ENCODE measurements at regions not wholly inside any gene's neighbourhood (a gene's known extent, or its start where the extent isn't known, plus 50 kb on each side); places are given as distances from the start of the nearest gene placed in this dataset.
A peak's percentile ranks its signal among the peaks of the same experiment; 100 is the strongest.

DNA sequence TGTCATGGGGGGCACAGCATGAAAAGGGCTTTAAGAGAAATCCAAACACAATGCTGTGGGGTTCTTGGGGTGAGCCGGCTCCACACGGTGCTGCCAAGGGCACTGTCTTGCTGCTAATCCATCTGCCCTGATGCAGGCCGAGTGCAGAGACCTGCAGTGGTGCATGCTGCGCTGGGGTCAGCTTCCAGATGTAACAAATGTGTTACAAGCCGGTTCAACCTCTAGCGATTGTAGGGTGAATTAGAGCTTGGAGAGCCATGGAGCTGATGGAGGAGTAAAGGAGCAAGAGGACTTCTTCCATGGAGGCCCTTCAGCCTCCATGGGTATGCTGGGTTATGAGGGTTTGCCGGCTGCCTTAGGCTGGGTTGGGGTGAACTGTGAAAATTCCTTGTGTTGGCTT lies 402.3 kb downstream of the TYW1 start:
- intact Hi-C loops (cut with DNase I) = no loop called here
- Histone ChIP-seq H3K36me3 (no peaks in the 10 kb centered on the region), H3K9me3 (peaks cover 0 to 4% (median 2%) of the 10 kb centered on the region in 4 donors), H3K27ac (no peak overlapping the region), H3K4me3 (no peak overlapping the region), H3K27me3 (no peaks in the 10 kb centered on the region), H3K4me1 (peaks cover 0 to 8% (median 3%) of the 10 kb centered on the region in 4 donors)
- DNase-seq = no peak
- 80 to 82% methylated on average over 7 of the region's 7 CpGs for WGBS, 2 donors
- no peak for TF ChIP-seq EP300 (IDR thresholded peaks at IDR 0.05)
- no peak for TF ChIP-seq POLR2AphosphoS5 (IDR thresholded peaks at IDR 0.05)
- TF ChIP-seq, protein P1, sequence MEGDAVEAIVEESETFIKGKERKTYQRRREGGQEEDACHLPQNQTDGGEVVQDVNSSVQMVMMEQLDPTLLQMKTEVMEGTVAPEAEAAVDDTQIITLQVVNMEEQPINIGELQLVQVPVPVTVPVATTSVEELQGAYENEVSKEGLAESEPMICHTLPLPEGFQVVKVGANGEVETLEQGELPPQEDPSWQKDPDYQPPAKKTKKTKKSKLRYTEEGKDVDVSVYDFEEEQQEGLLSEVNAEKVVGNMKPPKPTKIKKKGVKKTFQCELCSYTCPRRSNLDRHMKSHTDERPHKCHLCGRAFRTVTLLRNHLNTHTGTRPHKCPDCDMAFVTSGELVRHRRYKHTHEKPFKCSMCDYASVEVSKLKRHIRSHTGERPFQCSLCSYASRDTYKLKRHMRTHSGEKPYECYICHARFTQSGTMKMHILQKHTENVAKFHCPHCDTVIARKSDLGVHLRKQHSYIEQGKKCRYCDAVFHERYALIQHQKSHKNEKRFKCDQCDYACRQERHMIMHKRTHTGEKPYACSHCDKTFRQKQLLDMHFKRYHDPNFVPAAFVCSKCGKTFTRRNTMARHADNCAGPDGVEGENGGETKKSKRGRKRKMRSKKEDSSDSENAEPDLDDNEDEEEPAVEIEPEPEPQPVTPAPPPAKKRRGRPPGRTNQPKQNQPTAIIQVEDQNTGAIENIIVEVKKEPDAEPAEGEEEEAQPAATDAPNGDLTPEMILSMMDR (IDR thresholded peaks at IDR 0.05) = no peak
- no peak for TF ChIP-seq POLR2A (IDR thresholded peaks at IDR 0.05)

DNA sequence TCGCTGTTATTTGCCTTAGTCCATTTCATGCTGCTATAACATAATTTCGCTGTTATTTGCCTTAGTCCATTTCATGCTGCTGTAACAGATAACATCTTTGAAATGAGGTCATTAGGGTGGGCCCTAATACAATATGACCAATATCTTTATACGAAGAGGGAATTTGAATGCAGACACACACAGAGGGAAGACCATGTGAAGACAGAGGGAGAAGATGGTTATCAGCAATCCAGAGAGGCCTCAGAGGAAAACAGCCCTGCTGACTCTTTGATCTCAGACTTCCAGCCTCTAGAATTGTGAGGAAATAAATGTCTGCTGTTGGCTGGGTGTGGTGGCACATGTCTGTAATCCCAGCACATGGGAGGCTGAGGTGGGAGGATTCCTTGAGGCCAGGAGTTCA lies 404.9 kb downstream of the TYW1 start:
- H3K4me1 ChIP-seq = peaks cover 0 to 32% (median 25%) of the 10 kb centered on the region in 4 donors
- no peak for TF ChIP-seq POLR2AphosphoS5 (IDR thresholded peaks at IDR 0.05)
- TF ChIP-seq, protein P1 (IDR thresholded peaks at IDR 0.05) = no peak
- TF ChIP-seq POLR2A (IDR thresholded peaks at IDR 0.05) = no peak
- TF ChIP-seq EP300 (IDR thresholded peaks at IDR 0.05) = no peak
- H3K36me3 ChIP-seq = no peaks in the 10 kb centered on the region
- intact Hi-C loops (cut with DNase I) = no loop called here
- no peak overlapping the region for H3K4me3 ChIP-seq
- no peak overlapping the region for H3K27ac ChIP-seq
- peaks cover 0 to 4% (median 2%) of the 10 kb centered on the region in 4 donors for H3K9me3 ChIP-seq
- DNase-seq = no peak
- no peaks in the 10 kb centered on the region for H3K27me3 ChIP-seq
- WGBS, 2 donors = 87 to 91% methylated on average over 3 of the region's 3 CpGs

DNA sequence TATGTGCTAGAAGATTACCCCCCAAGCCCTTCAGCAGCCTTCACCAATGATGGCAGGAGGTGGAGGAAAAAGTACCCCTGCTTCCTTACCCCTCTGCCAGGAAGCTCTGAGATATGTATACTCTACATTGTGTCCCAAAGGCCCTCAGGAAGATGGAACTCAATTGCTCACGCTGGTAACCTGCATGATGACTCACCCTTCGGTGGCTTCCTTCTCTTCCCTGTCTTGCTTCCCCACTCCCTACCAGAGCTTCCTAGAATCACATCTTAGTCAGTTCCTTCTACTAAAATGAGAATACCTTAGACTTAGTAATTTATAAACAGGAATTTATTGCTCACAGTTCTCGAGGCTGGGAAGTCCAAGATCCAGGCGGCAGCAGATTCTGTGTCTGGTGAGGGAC lies 405.6 kb downstream of the TYW1 start:
- Histone ChIP-seq H3K9me3 (peaks cover 0 to 4% (median 2%) of the 10 kb centered on the region in 4 donors), H3K36me3 (no peaks in the 10 kb centered on the region), H3K27ac (no peak overlapping the region), H3K4me3 (no peak overlapping the region), H3K27me3 (no peaks in the 10 kb centered on the region), H3K4me1 (peaks cover 0 to 40% (median 33%) of the 10 kb centered on the region in 4 donors)
- TF ChIP-seq EP300 (IDR thresholded peaks at IDR 0.05) = no peak
- TF ChIP-seq POLR2AphosphoS5 (IDR thresholded peaks at IDR 0.05) = no peak
- TF ChIP-seq, protein P1 (IDR thresholded peaks at IDR 0.05) = no peak
- TF ChIP-seq POLR2A (IDR thresholded peaks at IDR 0.05) = no peak
- WGBS, 2 donors = 78 to 80% methylated on average over 4 of the region's 4 CpGs
- no peak for DNase-seq
- intact Hi-C loops (cut with DNase I) = no loop called here

DNA sequence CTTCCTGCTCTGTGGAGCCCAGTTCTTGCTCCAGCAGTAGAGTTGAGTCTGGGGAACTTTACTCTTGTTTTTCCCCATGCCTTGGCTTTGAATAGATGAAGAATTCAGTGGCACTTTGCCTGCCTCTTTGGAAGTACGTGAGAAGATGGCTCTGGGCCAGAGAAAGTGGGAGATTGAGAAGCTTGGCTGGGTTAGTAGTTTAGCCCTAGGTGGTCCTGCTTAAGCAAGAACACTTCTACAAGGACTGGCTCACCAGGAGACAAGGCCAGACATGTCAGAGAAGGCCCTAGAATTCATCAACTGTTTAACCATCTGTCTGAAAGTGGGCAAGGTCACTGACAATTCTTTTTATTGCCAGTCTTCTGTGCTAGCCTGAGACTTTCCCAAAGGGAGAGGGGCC lies 410.3 kb downstream of the TYW1 start:
- DNase-seq = peak; percentile 67
- H3K27ac ChIP-seq = peak overlapping the region in 3 of 4 donors; percentile 46 to 64 (median 49)
- no peaks in the 10 kb centered on the region for H3K27me3 ChIP-seq
- TF ChIP-seq, protein P1 (IDR thresholded peaks at IDR 0.05) = no peak
- TF ChIP-seq POLR2A (IDR thresholded peaks at IDR 0.05) = no peak
- no peak for TF ChIP-seq EP300 (IDR thresholded peaks at IDR 0.05)
- TF ChIP-seq POLR2AphosphoS5 (IDR thresholded peaks at IDR 0.05) = no peak
- no peaks in the 10 kb centered on the region for H3K36me3 ChIP-seq
- WGBS, 2 donors = 54 to 62% methylated on average over 1 of the region's 1 CpG
- H3K9me3 ChIP-seq = peaks cover 0 to 4% (median 0%) of the 10 kb centered on the region in 4 donors
- H3K4me1 ChIP-seq = peaks cover 0 to 58% (median 46%) of the 10 kb centered on the region in 4 donors
- intact Hi-C loops (cut with DNase I) = no loop called here
- no peak overlapping the region for H3K4me3 ChIP-seq
